Mammary epithelial cell (primary cell): ENCODE measurements at regions not wholly inside any gene's neighbourhood (a gene's known extent, or its start where the extent isn't known, plus 50 kb on each side); places are given as distances from the start of the nearest gene placed in this dataset.

Source experiments
- EZH2 ChIP-seq: IDR thresholded peaks from 2 replicates; pipeline ENCODE4 v1.6.1; 2012; ENCODE audit warnings: low read length, inconsistent platforms, borderline replicate concordance
- TF ChIP-seq, protein P1 (sequence below), 2 donors: IDR thresholded peaks in 1 of 2; conservative IDR thresholded peaks in 1 of 2; 2 replicates each; pipeline ENCODE4 v1.5.1; 2011 to 2012; ENCODE audit warnings: inconsistent platforms in 2 of 2, low read length in 2 of 2, mild to moderate bottlenecking in 2 of 2, control low read depth in 1 of 2, low read depth in 1 of 2; ENCODE audit not compliant: insufficient read depth in 1 of 2; ENCODE audit errors: extremely low read depth in 1 of 2

DNA sequence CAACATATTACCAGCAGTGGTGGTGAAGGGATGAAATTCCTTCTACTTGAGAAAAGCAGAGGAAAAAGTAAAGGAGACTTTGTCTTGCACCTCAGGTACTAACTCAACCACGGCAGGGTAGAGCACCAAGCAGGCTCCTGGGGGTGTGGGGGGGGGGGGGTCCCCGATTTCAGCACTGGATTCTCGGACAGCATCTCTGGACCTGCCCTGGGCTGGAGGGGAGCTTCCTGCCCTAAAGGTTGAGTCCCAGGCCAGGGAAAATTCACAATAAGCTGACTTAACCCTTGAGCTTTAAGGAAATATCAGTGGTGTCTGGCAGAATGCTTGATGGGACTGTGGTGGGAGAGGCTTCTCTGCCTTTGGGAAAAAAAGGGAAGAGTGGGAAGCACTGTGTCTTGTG, 233.2 kb upstream of the CXADR start:
- TF ChIP-seq, protein P1, sequence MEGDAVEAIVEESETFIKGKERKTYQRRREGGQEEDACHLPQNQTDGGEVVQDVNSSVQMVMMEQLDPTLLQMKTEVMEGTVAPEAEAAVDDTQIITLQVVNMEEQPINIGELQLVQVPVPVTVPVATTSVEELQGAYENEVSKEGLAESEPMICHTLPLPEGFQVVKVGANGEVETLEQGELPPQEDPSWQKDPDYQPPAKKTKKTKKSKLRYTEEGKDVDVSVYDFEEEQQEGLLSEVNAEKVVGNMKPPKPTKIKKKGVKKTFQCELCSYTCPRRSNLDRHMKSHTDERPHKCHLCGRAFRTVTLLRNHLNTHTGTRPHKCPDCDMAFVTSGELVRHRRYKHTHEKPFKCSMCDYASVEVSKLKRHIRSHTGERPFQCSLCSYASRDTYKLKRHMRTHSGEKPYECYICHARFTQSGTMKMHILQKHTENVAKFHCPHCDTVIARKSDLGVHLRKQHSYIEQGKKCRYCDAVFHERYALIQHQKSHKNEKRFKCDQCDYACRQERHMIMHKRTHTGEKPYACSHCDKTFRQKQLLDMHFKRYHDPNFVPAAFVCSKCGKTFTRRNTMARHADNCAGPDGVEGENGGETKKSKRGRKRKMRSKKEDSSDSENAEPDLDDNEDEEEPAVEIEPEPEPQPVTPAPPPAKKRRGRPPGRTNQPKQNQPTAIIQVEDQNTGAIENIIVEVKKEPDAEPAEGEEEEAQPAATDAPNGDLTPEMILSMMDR (conservative IDR thresholded peaks at IDR 0.05 in 1 of 2, IDR thresholded peaks at IDR 0.05 in 1 of 2; ENCODE audit: extremely low read depth in 1 of 2, insufficient read depth in 1 of 2, low read depth in 1 of 2, low read length in 2 of 2), result no peak
- no peak for TF ChIP-seq EZH2
